Osteocyte (in vitro differentiated cells): ENCODE measurements at regions not wholly inside any gene's neighbourhood (a gene's known extent, or its start where the extent isn't known, plus 50 kb on each side); places are given as distances from the start of the nearest gene placed in this dataset.

Experiments
- DNase-seq: peaks from one replicate; pipeline ENCODE4 v3.0.0; 2021; ENCODE audit warnings: mixed read lengths; ENCODE audit not compliant: unreplicated experiment; ENCODE audit errors: extremely low spot score
- H3K27ac Mint-ChIP-seq: one replicate; pipeline ENCODE4 v1.8.0; 2021; ENCODE audit warnings: mild to moderate bottlenecking, mixed read lengths; ENCODE audit not compliant: unreplicated experiment
- H3K27me3 Mint-ChIP-seq: one replicate; pipeline ENCODE4 v1.8.0; 2021; ENCODE audit warnings: mixed read lengths; ENCODE audit not compliant: unreplicated experiment
- H3K36me3 Mint-ChIP-seq: one replicate; pipeline ENCODE4 v1.8.0; 2021; ENCODE audit warnings: mixed read lengths; ENCODE audit not compliant: unreplicated experiment
- H3K4me1 Mint-ChIP-seq: one replicate; pipeline ENCODE4 v1.8.0; 2021; ENCODE audit warnings: mixed read lengths; ENCODE audit not compliant: unreplicated experiment
- H3K4me3 Mint-ChIP-seq: one replicate; pipeline ENCODE4 v1.8.0; 2021; ENCODE audit warnings: mild to moderate bottlenecking, moderate library complexity, mixed read lengths; ENCODE audit not compliant: unreplicated experiment
- H3K9me3 Mint-ChIP-seq: one replicate; pipeline ENCODE4 v1.8.0; 2021; ENCODE audit warnings: mixed read lengths; ENCODE audit not compliant: unreplicated experiment
- TF ChIP-seq, protein P1 (sequence below): fragments of 200-600 bp; sonication (generic); IDR thresholded peaks from 2 replicates; pipeline ENCODE4 v1.5.0; 2021; ENCODE audit warnings: antibody characterized with exemption, mild to moderate bottlenecking, moderate library complexity

- H3K4me1 Mint-ChIP-seq = no peaks in the 10 kb centered on the region
- H3K27me3 Mint-ChIP-seq = peaks cover 30% of the 10 kb centered on the region
- no peak for DNase-seq
- no peak overlapping the region for H3K27ac Mint-ChIP-seq
- TF ChIP-seq, protein P1, sequence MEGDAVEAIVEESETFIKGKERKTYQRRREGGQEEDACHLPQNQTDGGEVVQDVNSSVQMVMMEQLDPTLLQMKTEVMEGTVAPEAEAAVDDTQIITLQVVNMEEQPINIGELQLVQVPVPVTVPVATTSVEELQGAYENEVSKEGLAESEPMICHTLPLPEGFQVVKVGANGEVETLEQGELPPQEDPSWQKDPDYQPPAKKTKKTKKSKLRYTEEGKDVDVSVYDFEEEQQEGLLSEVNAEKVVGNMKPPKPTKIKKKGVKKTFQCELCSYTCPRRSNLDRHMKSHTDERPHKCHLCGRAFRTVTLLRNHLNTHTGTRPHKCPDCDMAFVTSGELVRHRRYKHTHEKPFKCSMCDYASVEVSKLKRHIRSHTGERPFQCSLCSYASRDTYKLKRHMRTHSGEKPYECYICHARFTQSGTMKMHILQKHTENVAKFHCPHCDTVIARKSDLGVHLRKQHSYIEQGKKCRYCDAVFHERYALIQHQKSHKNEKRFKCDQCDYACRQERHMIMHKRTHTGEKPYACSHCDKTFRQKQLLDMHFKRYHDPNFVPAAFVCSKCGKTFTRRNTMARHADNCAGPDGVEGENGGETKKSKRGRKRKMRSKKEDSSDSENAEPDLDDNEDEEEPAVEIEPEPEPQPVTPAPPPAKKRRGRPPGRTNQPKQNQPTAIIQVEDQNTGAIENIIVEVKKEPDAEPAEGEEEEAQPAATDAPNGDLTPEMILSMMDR = no peak
- H3K4me3 Mint-ChIP-seq = no peak overlapping the region
- no peaks in the 10 kb centered on the region for H3K36me3 Mint-ChIP-seq
- H3K9me3 Mint-ChIP-seq = peaks cover 4% of the 10 kb centered on the region
Measured at GRCh38 chr4:100898844-100899243, 381.0 kb upstream of the EMCN start.

DNA sequence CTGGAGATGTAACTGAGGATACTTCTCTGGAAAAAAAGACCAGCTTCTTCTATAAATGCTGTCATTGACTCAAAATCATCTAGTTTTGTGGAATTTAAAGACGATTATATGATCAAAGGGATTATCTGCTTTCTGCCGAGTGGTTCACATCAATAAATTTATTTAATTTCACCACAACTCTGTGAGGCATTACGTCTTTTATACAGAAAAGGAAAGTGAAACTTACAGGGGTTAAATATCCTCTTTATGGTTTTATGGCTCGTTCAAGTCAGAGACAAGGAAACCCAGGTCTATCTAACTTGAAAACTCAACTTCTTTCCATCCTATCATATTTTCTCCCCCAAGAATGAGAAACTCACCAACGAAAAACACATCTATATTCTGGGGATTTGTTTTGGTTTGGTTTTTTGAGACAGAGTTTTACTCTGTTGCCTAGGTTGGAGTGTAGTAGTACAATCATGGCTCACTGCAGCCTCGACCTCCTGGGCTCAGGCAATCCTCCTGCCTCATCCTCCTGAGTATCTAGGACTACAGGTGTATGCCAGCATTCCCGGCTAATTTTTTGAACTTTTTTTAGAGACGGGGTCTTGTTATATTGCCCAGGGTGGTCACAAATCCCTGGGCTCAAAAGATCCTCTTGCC, 377.9 kb upstream of the EMCN start:
- DNase-seq = no peak
- Mint-ChIP-seq H3K9me3 (peaks cover under 1% of the 10 kb centered on the region), H3K27me3 (peaks cover 15% of the 10 kb centered on the region), H3K36me3 (no peaks in the 10 kb centered on the region), H3K4me3 (no peak overlapping the region), H3K4me1 (no peaks in the 10 kb centered on the region), H3K27ac (no peak overlapping the region)
- TF ChIP-seq, protein P1 = no peak

DNA sequence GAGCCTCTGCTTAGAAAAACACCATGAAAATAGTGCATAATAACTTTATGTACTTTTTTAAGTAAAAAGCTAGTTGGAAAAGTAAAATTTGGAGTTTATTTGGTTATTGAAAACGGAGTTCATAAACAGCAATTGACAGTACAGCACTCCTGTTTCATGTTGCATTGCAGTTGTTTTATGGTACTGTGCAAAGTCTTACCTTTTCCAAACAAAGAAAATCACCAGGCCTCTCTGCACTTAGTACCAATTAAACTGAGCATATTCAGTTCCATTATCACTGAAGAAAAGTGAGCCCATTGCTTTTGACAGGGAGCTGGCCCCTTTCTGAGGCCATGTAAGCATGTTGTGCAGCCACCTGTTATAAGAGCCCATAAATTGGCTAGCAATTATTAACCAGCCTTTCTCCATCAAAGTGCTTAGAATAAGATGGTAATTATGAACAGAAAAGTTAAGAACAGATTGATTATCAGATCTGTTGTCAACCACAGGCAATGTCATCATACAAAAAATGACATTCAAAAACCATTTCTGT, 376.6 kb upstream of the EMCN start:
- Mint-ChIP-seq H3K36me3 (no peaks in the 10 kb centered on the region), H3K27me3 (peaks cover 16% of the 10 kb centered on the region), H3K27ac (no peak overlapping the region), H3K4me1 (no peaks in the 10 kb centered on the region), H3K9me3 (peaks cover 8% of the 10 kb centered on the region), H3K4me3 (no peak overlapping the region)
- DNase-seq = no peak
- TF ChIP-seq, protein P1 = no peak

GRCh38 chr4:100891808-100892207, 374.0 kb upstream of the EMCN start:
- Mint-ChIP-seq H3K36me3 (no peaks in the 10 kb centered on the region), H3K27me3 (peaks cover 18% of the 10 kb centered on the region), H3K27ac (no peak overlapping the region), H3K4me3 (no peak overlapping the region), H3K4me1 (no peaks in the 10 kb centered on the region), H3K9me3 (peaks cover 16% of the 10 kb centered on the region)
- DNase-seq = no peak
- TF ChIP-seq, protein P1 = no peak

- no peak overlapping the region for H3K4me3 Mint-ChIP-seq
- TF ChIP-seq, protein P1 = no peak
Measured at GRCh38 chr4:100889898-100890297, 372.1 kb upstream of the EMCN start.

More at GRCh38 chr4:100889898-100890297, 372.1 kb upstream of the EMCN start:
- peaks cover 14% of the 10 kb centered on the region for H3K27me3 Mint-ChIP-seq
- peaks cover 30% of the 10 kb centered on the region for H3K9me3 Mint-ChIP-seq
- no peak overlapping the region for H3K27ac Mint-ChIP-seq
- no peak for DNase-seq
- H3K4me1 Mint-ChIP-seq = no peaks in the 10 kb centered on the region
- no peaks in the 10 kb centered on the region for H3K36me3 Mint-ChIP-seq
